Motor neuron (in vitro differentiated cells): ENCODE measurements at regions not wholly inside any gene's neighbourhood (a gene's known extent, or its start where the extent isn't known, plus 50 kb on each side); places are given as distances from the start of the nearest gene placed in this dataset.
A peak's percentile ranks its signal among the peaks of the same experiment; 100 is the strongest.

Source experiments
- ATAC-seq, 8 experiments: fragments of 200-7000 bp; cut with Tn5 transposase; replicated peaks in 6 of 8; 2 replicates each; pipeline ENCODE4 v1.8.0; 2021; ENCODE audit warnings: mild to moderate bottlenecking in 8 of 8, moderate library complexity in 8 of 8
- H3K27ac ChIP-seq, 2 donors: fragments of 250-450 bp; sonication (Bioruptor Pico); 2 replicates each; pipeline ENCODE4 v1.9.0; 2021; ENCODE audit warnings: antibody characterized with exemption in 2 of 2, mild to moderate bottlenecking in 2 of 2, moderate library complexity in 1 of 2
- H3K4me1 ChIP-seq, 2 donors: fragments of 250-450 bp; sonication (Bioruptor Pico); replicated peaks in 1 of 2; 2 replicates each; pipeline ENCODE4 v1.6.1; 2021; ENCODE audit warnings: antibody characterized with exemption in 2 of 2, mild to moderate bottlenecking in 2 of 2, moderate library complexity in 1 of 2
- H3K4me3 ChIP-seq, 5 donors: fragments of 250-450 bp; sonication (Bioruptor Pico); 2 replicates each; pipeline ENCODE4 v1.9.0; 2021; ENCODE audit warnings: antibody characterized with exemption in 5 of 5, mild to moderate bottlenecking in 5 of 5, moderate library complexity in 4 of 5
- WGBS, 10 experiments: fragments of 450-650 bp; shearing (Covaris generic); methylation state at CpG; one replicate each; pipeline ENCODE4 v1.0.0; 2022; 5-methylcytosine and 5-hydroxymethylcytosine counted together
- in situ Hi-C, 9 experiments: fragments of 400-800 bp; cut with MboI; loops; one replicate each; pipeline ENCODE4 v1.15.0; 2021; ENCODE audit warnings: low sequenced_read_pairs in 9 of 9, low pct_unique_long_range_greater_than_20kb in 2 of 9; ENCODE audit not compliant: unreplicated experiment in 9 of 9

DNA sequence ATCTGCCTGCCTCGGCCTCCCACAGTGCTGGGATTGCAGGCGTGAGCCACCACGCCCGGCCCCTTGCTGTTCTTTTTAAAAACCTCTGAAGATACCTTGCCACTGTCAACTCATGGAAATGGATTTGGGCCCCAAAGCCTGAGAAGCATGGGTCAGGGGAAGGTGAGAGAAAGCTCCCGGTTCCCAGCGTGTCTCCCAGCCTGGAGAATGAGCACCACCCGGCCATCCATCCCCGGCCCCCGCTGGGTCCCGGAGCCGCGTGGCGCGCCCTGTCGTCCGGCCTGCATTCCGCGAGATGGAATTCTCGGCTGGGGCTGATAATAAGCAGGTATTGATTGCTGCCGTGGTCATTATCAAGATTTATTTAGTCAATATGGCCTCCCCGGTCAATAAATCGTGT lies 126.5 kb upstream of the MYL2 start:
- 17 to 100% (median 77%) methylated on average over 1 to 12 of the region's 22 CpGs; no CpG with 5 or more reads in 2 of the 10 experiments for WGBS, 10 experiments
- in situ Hi-C loops: loop anchor here in 1 of 9 experiments (25.0 kb wide), 1 partner anchor 265 kb away; no protein-coding TSS in a partner anchor

DNA sequence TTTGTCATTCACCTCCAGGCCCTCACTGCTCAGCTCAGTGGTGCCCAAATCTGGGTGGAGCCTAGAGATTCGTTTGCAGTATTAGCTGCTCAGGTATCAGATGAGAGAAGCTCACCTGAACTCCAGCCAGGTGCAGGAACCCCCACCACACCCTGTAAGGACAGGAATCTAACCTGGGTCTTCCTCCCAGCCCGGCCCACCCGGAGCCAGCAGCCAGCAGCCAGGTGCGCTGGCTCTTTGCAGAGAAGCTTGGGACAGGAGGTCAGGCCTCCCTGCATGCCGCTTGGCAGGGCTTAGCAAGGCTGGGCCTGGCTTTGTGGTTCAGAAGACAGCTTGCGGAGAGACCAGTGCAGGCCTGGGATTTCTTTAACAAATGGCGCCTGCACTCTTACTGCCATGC lies 125.6 kb upstream of the MYL2 start:
- WGBS, 10 experiments: 0 to 100% (median 78%) methylated on average over 1 to 3 of the region's 7 CpGs; no CpG with 5 or more reads in 6 of the 10 experiments
- Histone ChIP-seq H3K27ac (no peak overlapping the region), H3K4me1 (no peaks in the 10 kb centered on the region), H3K4me3 (no peak overlapping the region)
- no peak for ATAC-seq
- in situ Hi-C loops: loop anchor here in 1 of 9 experiments (25.0 kb wide), 1 partner anchor 266 kb away; no protein-coding TSS in a partner anchor

More for the DNA sequence above, 126.5 kb upstream of the MYL2 start:
- no peak overlapping the region for H3K4me3 ChIP-seq
- H3K27ac ChIP-seq: peak overlapping the region in 1 of 2 donors; percentile 40
- H3K4me1 ChIP-seq: no peaks in the 10 kb centered on the region
- ATAC-seq: peak in 1 of 8 experiments; percentile 58

DNA sequence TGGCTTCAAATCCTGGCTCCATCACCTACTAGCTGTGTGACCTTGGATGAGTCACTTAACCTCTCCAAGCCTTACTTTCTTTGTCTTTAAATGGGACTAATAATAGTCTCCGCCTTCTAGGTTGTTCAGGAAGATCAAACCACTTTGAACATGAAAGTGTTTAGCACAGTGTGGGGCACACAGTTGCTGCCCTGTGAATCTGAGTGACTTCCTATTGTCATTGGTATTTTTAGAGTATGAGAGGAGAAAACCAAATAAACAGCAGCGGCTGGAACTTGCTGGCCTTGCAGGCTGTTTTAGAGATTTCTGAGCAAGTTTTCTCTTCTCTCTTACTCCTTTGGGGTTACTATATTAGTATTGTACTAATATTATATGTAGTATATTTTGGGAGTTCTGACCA lies 120.7 kb upstream of the MYL2 start:
- in situ Hi-C loops: loop anchor here in 1 of 9 experiments (25.0 kb wide), 1 partner anchor 271 kb away; no protein-coding TSS in a partner anchor

DNA sequence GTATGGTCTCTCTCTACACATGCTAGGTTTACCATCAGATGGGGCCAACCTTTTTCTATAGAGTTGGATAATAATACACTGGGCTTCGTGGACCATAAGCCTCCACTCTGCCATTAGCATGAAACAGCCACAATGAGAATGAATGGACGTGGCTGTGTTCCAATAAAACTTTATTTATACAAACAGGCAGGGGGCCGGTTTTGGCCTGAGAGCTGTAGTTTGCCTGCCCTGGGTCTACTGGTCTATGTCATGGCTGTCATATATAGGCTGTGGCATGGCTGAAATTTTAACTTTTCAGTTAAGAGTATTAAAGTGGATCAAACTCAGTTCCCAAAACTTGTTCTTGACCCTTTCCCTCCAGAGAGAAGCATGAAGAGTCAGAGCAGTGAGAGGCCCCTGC lies 120.3 kb upstream of the MYL2 start:
- Histone ChIP-seq H3K27ac (no peak overlapping the region), H3K4me1 (peaks cover 0 to 9% of the 10 kb centered on the region in 2 donors), H3K4me3 (no peak overlapping the region)
- in situ Hi-C loops: loop anchor here in 1 of 9 experiments (25.0 kb wide), 1 partner anchor 272 kb away; no protein-coding TSS in a partner anchor
- no peak for ATAC-seq
- 0 to 86% (median 71%) methylated on average over 1 to 3 of the region's 3 CpGs; no CpG with 5 or more reads in 5 of the 10 experiments for WGBS, 10 experiments

More for the DNA sequence above, 120.7 kb upstream of the MYL2 start:
- no peak overlapping the region for H3K27ac ChIP-seq
- H3K4me3 ChIP-seq: no peak overlapping the region
- ATAC-seq: no peak
- WGBS, 10 experiments: 40 to 100% (median 83%) methylated on average over 1 to 2 of the region's 2 CpGs; no CpG with 5 or more reads in 5 of the 10 experiments
- H3K4me1 ChIP-seq: peaks cover 0 to 9% of the 10 kb centered on the region in 2 donors

DNA sequence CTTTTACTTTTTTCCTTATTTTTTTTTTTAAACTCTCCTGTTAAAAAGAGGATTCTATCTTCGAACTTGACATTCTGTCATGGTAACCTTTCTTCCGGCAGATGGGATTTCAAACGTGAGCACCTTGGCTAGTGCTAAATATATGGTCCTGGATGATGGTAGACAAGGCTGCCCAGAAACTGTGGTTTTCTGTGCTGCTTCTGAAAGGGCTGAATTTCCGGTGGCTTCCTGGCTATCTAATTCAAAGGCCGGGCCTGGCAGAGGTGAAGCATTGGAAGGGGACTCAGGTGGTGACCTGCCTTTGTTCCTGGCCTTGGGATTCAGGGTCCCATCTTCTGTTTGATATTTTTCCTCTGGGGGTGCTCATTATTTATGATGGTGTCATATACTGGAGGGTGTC lies 118.6 kb upstream of the MYL2 start:
- in situ Hi-C loops: loop anchor here in 1 of 9 experiments (25.0 kb wide), 1 partner anchor 273 kb away; no protein-coding TSS in a partner anchor
- no peak for ATAC-seq
- Histone ChIP-seq H3K27ac (no peak overlapping the region), H3K4me1 (peaks cover 0 to 9% of the 10 kb centered on the region in 2 donors), H3K4me3 (no peak overlapping the region)
- WGBS, 10 experiments: 40 to 90% (median 65%) methylated on average over 1 to 5 of the region's 5 CpGs

DNA sequence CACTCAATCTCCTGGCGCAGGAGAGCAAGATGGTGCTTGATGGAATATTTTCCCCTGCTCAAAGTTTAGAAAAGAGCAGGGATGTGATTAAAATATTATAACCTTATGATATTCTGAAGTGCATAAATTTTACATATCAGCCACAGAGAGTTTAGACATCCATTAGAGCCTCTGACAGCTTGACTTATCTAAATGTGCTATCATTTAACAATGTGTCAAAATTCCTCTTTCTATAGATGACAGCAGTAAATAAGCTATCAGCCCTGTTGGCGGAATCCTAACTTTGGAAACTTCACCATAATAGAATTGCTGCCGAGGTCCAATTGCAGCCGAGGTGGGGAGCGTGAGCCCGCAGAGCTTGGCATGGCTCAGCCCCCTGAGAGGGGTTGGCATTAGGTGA lies 117.7 kb upstream of the MYL2 start:
- peaks cover 0 to 10% of the 10 kb centered on the region in 2 donors for H3K4me1 ChIP-seq
- WGBS, 10 experiments: 17 to 95% (median 72%) methylated on average over 1 to 6 of the region's 6 CpGs; no CpG with 5 or more reads in 2 of the 10 experiments
- no peak overlapping the region for H3K4me3 ChIP-seq
- no peak for ATAC-seq
- in situ Hi-C loops: loop anchor here in 1 of 9 experiments (25.0 kb wide), 1 partner anchor 274 kb away; no protein-coding TSS in a partner anchor
- no peak overlapping the region for H3K27ac ChIP-seq

DNA sequence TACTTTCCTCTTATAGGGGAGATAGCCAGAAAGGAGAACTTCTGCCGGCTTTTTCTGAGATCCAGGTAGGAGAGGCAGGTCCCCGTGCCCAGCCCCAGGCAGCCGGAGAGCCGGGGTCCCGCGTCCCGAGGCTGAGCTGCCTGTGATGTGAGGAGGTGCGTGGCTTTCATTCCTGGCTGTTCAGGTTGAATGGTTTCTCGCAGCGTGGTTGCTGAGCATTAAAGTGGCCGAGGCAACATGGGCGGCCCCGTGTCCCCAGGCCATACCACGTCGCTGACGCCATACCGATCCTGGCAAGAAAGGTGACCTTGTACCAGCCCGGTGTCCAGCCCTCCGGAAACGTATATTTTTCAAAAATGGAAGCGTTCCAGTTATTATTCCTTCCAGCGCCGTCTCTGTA lies 116.7 kb upstream of the MYL2 start:
- ATAC-seq: no peak
- in situ Hi-C loops: loop anchor here in 1 of 9 experiments (25.0 kb wide), 1 partner anchor 275 kb away; no protein-coding TSS in a partner anchor
- peaks cover 3 to 18% of the 10 kb centered on the region in 2 donors for H3K4me1 ChIP-seq
- peak overlapping the region in 3 of 5 donors; percentile 8 to 75 (median 8) for H3K4me3 ChIP-seq
- 0 to 92% (median 84%) methylated on average over 1 to 10 of the region's 23 CpGs; no CpG with 5 or more reads in 5 of the 10 experiments for WGBS, 10 experiments
- H3K27ac ChIP-seq: no peak overlapping the region

DNA sequence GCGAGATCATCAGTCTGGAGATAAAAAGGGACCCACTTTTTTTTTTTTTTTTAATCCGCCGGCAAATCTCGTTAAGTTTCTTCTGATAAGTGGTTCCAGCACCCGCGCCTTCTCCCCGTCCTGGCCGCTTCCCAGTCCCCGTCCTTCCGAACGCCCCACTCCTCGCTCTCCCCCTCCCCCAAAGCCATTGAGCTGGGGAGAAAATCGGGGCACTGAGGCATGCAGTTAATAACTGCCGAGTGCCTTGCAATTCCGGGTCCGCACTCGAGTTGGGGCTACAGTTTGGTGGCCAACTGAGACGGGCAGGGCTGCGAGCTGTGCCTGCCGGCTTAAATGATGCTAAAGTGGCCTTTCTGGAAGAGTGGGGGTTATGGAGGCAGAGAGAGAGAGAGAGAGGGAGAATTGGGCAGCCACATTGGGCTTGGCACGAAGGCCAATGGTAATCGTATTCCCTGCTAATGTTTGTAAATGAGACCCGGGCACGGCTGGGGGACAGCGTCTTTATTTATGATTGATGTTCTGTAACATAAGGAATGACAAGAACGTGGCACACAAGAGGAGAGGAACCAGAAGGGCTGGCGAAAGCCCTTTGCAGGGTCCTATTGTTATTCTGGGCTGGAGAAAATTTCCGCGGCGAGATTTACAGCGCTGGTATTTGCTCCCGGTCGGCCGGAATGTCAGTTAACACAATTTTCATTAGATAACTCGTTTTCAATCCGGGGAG lies 115.4 kb upstream of the MYL2 start:
- in situ Hi-C loops: loop anchor here in 1 of 9 experiments (25.0 kb wide), 1 partner anchor 277 kb away; no protein-coding TSS in a partner anchor
- peak overlapping the region; percentile 75 to 99 (median 90) for H3K4me3 ChIP-seq
- WGBS, 10 experiments: 0 to 4% (median 1%) methylated on average over 1 to 14 of the region's 36 CpGs; no CpG with 5 or more reads in 4 of the 10 experiments
- H3K27ac ChIP-seq: peak overlapping the region in 1 of 2 donors; percentile 46
- H3K4me1 ChIP-seq: peaks cover 3 to 20% of the 10 kb centered on the region in 2 donors
- ATAC-seq: peak in 5 of 8 experiments; percentile 10 to 22 (median 16)

DNA sequence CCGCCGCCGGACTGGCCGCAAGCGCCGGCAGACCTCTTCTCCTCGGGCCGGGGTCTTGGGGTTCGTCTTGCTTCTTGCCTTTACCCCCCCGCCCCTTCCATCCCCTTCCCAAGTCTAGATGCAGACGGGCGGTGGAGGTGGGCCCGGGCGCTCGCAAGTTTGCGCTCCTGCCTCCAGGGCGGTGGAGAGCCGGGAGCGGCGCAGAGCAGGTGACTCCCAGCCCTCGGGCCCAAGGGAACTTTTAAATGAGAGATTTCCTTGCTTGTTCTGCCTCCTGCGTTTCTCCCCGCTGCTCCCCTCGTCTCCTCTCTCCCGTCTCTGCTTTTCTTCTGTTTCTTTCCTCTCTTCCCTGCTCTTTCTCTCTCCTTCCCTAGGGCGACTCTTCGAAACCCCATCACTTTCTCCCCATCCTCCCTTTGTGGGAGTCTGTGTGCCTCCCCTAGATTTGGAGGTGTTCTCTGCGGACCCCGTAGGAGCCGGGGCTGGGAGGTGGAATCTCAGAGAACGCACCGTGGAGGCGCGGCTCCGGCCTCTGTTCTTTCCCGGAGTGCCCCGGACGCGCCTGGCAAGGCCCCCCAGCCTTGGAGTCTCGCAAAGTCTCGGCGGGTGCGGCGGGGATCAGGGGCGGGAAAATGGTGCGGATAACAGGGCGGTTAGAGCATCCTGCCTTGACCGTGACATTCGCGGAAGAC lies 114.7 kb upstream of the MYL2 start:
- peaks cover 6 to 25% of the 10 kb centered on the region in 2 donors for H3K4me1 ChIP-seq
- peak in 6 of 8 experiments; percentile 31 to 52 (median 42) for ATAC-seq
- WGBS, 10 experiments: 0 to 3% (median 0%) methylated on average over 1 to 16 of the region's 50 CpGs; no CpG with 5 or more reads in 4 of the 10 experiments
- peak overlapping the region in 1 of 2 donors; percentile 93 for H3K27ac ChIP-seq
- H3K4me3 ChIP-seq: peak overlapping the region; percentile 75 to 99 (median 90)
- in situ Hi-C loops: loop anchor here in 1 of 9 experiments (25.0 kb wide), 1 partner anchor 277 kb away; no protein-coding TSS in a partner anchor

DNA sequence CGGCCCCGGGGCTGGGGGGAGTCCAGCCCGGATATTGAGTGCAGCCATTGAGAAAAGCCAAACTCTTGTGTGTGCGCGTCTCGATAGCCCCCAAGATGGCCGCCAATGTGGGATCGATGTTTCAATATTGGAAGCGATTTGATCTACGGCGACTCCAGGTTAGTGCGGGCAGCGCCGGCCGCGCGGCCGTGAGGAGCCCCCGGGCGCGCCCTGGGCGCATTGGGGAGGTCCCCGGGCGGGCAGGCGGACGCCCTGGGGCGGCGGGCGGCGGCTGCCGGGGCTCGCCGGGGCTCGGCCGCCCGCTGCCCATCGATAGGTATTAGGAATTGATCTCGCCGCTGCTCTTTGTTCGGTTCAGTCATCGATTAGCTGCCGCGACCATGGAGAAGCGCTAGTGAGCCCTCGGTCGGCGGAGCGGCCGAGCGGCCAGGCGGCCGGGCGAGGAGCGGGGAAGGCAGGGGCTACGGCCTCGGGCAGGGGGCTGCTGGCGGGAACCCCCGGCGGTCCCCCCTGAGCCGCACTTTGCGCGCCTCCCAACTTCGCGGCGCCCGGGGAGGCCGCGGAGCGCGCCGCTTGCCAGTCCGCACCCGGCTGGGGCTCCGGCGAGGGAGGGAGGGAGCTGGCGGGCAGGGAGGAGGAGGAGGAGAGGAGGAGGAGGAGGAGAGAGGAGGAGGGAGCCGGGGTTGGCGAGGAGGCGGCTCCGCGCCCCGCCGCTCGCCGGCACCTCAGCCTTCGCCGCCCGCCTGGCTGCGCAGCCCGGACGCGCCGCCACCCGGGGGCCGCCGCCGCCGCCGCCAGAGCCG lies 113.9 kb upstream of the MYL2 start, which contains the start of gene CUX2:
TSS of gene CUX2 (plus strand) at position 83 of the 803 bp plus-strand sequence.
- peak within 1 kb of the TSS; percentile 84 to 93 for H3K27ac ChIP-seq
- peak in 6 of 8 experiments; percentile 37 to 71 (median 46) for ATAC-seq
- in situ Hi-C loops: loop anchor here in 1 of 9 experiments (25.0 kb wide), 1 partner anchor 278 kb away; no protein-coding TSS in a partner anchor
- H3K4me1 ChIP-seq: peaks cover 9 to 25% of the 10 kb centered on the region in 2 donors
- peak within 1 kb of the TSS; percentile 75 to 99 (median 90) for H3K4me3 ChIP-seq
- no CpG with 5 or more reads among the region's 100 CpGs for WGBS, 10 experiments

DNA sequence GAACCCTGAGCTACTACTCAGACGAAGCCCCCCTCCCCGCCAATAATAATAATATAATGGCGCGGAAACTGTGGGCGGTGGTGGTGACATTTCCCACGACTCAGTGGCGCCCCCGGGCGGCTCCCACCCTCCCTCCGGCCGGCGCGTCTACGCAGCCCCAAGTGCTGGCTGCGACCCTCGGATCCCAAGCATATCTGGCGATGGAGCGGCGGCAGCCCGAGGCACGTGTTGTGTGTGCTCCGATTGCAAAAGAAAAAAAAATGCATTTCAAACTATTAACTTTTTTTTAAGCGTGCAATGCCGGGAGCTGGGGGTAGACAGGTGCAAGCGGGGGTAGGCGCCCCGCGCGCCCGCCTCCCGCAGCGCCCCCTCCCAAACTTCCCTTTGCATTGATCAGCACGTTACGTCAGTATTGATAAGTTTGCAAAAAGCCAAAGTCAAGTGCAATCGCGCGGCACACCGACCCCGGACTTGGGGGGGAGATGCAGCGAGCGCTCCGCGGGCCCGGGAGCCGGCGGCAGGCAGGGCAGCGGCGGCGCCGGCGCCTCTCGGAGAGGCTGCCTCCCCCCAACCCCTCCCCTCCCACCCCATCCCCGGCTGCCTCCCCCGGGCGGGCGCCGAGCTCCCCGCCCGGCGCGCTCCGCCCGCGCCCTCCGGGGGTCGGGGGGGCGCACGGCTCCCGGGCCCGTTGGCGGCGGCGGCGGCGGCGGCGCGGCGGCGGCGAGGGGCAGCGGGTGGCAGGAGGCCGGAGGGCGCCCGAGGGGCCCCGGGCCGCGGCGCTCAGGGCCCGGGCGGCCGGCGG lies 113.1 kb upstream of the MYL2 start:
- Histone ChIP-seq H3K4me3 (peak overlapping the region; percentile 75 to 99 (median 90)), H3K4me1 (peaks cover 9 to 25% of the 10 kb centered on the region in 2 donors), H3K27ac (peak overlapping the region; percentile 84 to 93)
- 0% methylated on average over 4 of the region's 93 CpGs; no CpG with 5 or more reads in 9 of the 10 experiments for WGBS, 10 experiments
- in situ Hi-C loops: loop anchor here in 1 of 9 experiments (25.0 kb wide), 1 partner anchor 279 kb away; no protein-coding TSS in a partner anchor
- peak in 5 of 8 experiments; percentile 60 to 72 (median 68) for ATAC-seq
